Retinal pigment epithelial cell (primary cell): ENCODE measurements at regions not wholly inside any gene's neighbourhood (a gene's known extent, or its start where the extent isn't known, plus 50 kb on each side); places are given as distances from the start of the nearest gene placed in this dataset.

ENCODE experiments used
- DNase-seq: peaks from one replicate; pipeline ENCODE4 v3.0.0-alpha.2; 2010; ENCODE audit warnings: low read depth
- H3K4me3 ChIP-seq: 2 replicates; pipeline ENCODE4 v1.5.1; 2011; ENCODE audit warnings: mild to moderate bottlenecking, low read length, control low read depth, moderate library complexity
- TF ChIP-seq, protein P1 (sequence below): conservative IDR thresholded peaks from 2 replicates; pipeline ENCODE4 v1.5.1; 2011; ENCODE audit warnings: low read depth, low read length, control low read depth, inconsistent platforms

GRCh38 chr6:21836772-21837425 lies 243.3 kb downstream of the SOX4 start:
- no peak for DNase-seq
- TF ChIP-seq, protein P1, sequence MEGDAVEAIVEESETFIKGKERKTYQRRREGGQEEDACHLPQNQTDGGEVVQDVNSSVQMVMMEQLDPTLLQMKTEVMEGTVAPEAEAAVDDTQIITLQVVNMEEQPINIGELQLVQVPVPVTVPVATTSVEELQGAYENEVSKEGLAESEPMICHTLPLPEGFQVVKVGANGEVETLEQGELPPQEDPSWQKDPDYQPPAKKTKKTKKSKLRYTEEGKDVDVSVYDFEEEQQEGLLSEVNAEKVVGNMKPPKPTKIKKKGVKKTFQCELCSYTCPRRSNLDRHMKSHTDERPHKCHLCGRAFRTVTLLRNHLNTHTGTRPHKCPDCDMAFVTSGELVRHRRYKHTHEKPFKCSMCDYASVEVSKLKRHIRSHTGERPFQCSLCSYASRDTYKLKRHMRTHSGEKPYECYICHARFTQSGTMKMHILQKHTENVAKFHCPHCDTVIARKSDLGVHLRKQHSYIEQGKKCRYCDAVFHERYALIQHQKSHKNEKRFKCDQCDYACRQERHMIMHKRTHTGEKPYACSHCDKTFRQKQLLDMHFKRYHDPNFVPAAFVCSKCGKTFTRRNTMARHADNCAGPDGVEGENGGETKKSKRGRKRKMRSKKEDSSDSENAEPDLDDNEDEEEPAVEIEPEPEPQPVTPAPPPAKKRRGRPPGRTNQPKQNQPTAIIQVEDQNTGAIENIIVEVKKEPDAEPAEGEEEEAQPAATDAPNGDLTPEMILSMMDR, result no peak
- H3K4me3 ChIP-seq, result no peak overlapping the region

DNA sequence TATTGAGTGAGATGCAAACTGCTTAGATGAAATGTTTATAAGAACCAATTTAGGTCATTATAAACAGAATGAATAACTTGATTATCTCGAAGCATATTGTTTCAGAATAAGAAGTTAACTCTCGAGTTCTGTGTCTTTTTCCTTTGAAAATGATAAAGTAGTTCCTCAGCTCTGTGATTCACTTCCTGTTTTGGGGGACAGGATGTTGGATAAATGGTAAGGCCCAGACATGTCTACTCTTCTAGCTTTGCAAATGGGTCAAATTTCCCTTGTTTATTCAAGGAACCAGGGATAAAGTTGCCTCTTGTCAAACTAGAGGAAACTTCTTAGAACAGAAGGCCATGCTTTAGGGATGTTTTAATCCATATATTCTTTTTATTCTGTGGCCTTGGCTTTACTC lies 246.9 kb downstream of the SOX4 start:
- TF ChIP-seq, protein P1, result no peak
- no peak overlapping the region for H3K4me3 ChIP-seq
- DNase-seq, result no peak

- H3K4me3 ChIP-seq, result no peak overlapping the region
- DNase-seq, result no peak
- TF ChIP-seq, protein P1, result no peak
These were observed 249.5 kb downstream of the SOX4 start for GRCh38 chr6:21842875-21843645.

GRCh38 chr6:21844120-21844917 lies 250.8 kb downstream of the SOX4 start:
- no peak for DNase-seq
- H3K4me3 ChIP-seq, result no peak overlapping the region
- TF ChIP-seq, protein P1, result no peak

GRCh38 chr6:21845018-21845417 lies 251.5 kb downstream of the SOX4 start:
- TF ChIP-seq, protein P1, result no peak
- DNase-seq, result no peak
- no peak overlapping the region for H3K4me3 ChIP-seq

GRCh38 chr6:21845439-21846140 lies 252.0 kb downstream of the SOX4 start:
- DNase-seq, result no peak
- TF ChIP-seq, protein P1, result no peak

More at GRCh38 chr6:21845439-21846140, 252.0 kb downstream of the SOX4 start:
- no peak overlapping the region for H3K4me3 ChIP-seq
